ENCODE measurements at regions not wholly inside any gene's neighbourhood (a gene's known extent, or its start where the extent isn't known, plus 50 kb on each side); places are given as distances from the start of the nearest gene placed in this dataset.

DNA sequence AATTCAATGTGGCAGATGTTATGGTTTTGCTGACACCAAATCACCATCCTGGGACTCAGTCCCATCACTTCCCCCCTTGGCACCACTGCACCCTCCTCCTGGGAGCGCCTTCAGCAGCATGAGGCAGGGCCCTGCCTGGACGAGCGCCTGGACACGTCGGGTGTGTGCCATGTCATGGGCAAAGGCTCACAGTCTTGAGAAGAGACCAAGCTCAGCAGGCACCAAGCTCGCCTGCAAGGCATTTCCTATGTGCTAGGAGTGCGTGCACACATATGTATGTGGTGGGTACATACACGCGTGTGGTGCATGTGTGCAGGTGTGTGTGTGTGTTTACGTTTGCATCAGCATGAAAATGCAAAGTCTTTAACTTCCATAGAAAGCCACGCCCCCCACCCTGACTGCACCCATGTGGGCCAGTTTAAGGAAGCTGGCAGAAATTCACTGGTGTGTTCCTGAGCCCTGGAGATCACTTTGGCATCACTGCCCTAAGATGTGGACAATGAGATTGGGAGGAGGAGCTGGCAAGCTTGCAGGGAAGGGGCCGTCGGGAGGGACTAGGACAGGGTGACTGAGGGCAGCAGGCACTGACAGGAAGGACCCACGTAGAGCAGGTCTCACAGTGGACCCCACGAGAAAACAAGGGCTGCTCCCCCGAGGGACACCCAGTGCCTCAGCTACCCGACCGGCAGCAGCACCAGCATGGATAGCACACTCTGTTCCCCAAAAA is 169.9 kb upstream of the PPP2R2D start:
- no peak for DNase-seq (ENCODE audit: low read depth)
- ChIA-PET POLR2A (no interaction called here), CTCF (no interaction called here)
- no peaks in the 10 kb centered on the region for H3K27me3 ChIP-seq (ENCODE audit: control insufficient read depth, insufficient read depth, low read length)
- TF ChIP-seq, protein P1, sequence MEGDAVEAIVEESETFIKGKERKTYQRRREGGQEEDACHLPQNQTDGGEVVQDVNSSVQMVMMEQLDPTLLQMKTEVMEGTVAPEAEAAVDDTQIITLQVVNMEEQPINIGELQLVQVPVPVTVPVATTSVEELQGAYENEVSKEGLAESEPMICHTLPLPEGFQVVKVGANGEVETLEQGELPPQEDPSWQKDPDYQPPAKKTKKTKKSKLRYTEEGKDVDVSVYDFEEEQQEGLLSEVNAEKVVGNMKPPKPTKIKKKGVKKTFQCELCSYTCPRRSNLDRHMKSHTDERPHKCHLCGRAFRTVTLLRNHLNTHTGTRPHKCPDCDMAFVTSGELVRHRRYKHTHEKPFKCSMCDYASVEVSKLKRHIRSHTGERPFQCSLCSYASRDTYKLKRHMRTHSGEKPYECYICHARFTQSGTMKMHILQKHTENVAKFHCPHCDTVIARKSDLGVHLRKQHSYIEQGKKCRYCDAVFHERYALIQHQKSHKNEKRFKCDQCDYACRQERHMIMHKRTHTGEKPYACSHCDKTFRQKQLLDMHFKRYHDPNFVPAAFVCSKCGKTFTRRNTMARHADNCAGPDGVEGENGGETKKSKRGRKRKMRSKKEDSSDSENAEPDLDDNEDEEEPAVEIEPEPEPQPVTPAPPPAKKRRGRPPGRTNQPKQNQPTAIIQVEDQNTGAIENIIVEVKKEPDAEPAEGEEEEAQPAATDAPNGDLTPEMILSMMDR (IDR thresholded peaks at IDR 0.05; ENCODE audit: insufficient read depth, low read depth, low read length): no peak
- H3K36me3 ChIP-seq (ENCODE audit: control insufficient read depth, insufficient read depth, low read length): no peaks in the 10 kb centered on the region
- H3K4me3 ChIP-seq (ENCODE audit: low read depth, low read length): no peak overlapping the region

DNA sequence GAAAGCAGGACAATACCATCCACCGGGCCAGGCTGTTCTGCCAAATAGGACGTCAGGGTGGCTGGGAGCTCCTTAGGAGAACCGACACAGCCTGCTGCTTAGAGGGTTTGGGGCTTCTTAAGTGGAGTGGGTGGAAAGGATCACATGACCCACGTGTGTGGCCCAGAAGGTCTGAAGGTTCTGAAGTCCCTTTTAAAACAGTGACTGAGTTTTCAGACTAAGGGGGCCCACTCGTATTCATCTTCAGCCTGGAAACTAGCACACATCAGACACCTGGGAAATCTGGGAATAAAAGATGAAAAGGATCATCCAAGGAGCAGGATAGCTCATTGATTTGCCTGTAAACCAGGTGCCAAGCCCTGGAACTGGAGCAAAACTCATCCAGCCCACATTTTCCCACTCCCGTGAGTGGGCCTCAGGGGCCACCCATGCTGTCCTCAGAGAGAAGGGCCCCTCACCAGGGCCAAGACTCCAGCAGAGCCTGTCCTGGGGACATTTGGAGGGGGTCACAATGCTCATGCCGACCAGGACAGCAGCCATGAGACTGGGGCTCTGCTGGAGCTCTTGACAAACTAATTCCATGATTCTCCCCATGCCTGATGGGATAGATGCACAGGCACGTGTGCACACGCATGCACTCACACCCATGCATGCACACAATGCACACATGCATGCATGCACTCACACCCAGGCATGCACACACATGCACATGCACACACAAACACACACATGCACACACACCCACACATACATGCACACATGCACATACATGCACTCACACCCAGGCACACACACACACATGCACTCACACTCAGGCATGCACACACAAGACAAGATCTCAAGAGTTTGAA is 168.8 kb upstream of the PPP2R2D start:
- Histone ChIP-seq H3K4me3 (ENCODE audit: low read depth, low read length) (no peak overlapping the region), H3K27me3 (ENCODE audit: control insufficient read depth, insufficient read depth, low read length) (no peaks in the 10 kb centered on the region), H3K36me3 (ENCODE audit: control insufficient read depth, insufficient read depth, low read length) (no peaks in the 10 kb centered on the region)
- ChIA-PET CTCF (no interaction called here), POLR2A (no interaction called here)
- DNase-seq (ENCODE audit: low read depth): no peak
- TF ChIP-seq, protein P1 (IDR thresholded peaks at IDR 0.05; ENCODE audit: insufficient read depth, low read depth, low read length): no peak

DNA sequence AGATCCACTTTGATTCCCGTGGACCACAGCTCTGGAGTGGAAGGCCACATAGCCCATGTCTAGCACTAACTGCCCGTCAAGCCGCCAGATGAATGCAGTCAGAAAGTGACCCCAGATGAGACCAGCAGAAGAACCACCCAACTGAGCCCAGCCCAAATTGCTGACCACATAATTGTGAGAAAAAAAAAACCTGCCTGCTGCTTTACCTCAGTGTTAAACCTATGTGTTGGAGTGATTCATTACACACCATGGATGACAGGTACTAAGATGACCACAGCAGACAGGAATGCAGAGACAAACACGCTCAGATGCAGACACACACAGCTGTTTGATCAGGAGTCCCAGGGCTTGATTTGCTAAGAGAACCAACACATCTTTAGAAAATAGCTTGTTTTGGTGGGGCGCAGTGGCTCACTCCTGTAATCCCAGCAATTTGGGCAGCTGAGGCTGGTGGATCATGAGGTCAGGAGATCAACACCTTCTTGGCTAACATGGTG is 168.1 kb upstream of the PPP2R2D start:
- ChIA-PET POLR2A (no interaction called here), CTCF (no interaction called here)
- Histone ChIP-seq H3K4me3 (ENCODE audit: low read depth, low read length) (no peak overlapping the region), H3K27me3 (ENCODE audit: control insufficient read depth, insufficient read depth, low read length) (no peaks in the 10 kb centered on the region), H3K36me3 (ENCODE audit: control insufficient read depth, insufficient read depth, low read length) (no peaks in the 10 kb centered on the region)
- TF ChIP-seq, protein P1 (IDR thresholded peaks at IDR 0.05; ENCODE audit: insufficient read depth, low read depth, low read length): no peak
- no peak for DNase-seq (ENCODE audit: low read depth)

DNA sequence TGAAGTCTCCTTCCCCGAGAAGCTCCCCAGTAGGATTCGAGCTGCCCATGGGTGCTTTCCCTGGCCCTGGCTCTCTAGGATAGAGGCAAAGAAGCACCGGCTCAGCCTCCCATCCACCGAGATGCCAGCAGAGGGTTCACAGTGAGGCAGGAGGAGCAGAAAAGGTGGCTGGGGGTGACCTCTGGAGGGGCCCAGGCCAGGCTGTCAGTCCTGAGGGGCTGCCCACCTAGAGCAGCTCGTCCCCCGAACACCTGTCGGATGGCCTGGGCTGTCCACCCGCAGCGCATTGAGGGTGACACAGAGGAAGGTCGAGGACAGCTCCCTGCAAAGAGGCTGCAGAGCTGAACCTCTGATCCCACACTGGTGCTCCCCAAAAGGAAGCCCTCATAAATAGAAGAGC is 167.2 kb upstream of the PPP2R2D start:
- CTCF ChIA-PET: no interaction called here
- POLR2A ChIA-PET: no interaction called here
- Histone ChIP-seq H3K36me3 (ENCODE audit: control insufficient read depth, insufficient read depth, low read length) (no peaks in the 10 kb centered on the region), H3K4me3 (ENCODE audit: low read depth, low read length) (no peak overlapping the region), H3K27me3 (ENCODE audit: control insufficient read depth, insufficient read depth, low read length) (no peaks in the 10 kb centered on the region)
- DNase-seq (ENCODE audit: low read depth): no peak
- TF ChIP-seq, protein P1 (IDR thresholded peaks at IDR 0.05; ENCODE audit: insufficient read depth, low read depth, low read length): no peak

DNA sequence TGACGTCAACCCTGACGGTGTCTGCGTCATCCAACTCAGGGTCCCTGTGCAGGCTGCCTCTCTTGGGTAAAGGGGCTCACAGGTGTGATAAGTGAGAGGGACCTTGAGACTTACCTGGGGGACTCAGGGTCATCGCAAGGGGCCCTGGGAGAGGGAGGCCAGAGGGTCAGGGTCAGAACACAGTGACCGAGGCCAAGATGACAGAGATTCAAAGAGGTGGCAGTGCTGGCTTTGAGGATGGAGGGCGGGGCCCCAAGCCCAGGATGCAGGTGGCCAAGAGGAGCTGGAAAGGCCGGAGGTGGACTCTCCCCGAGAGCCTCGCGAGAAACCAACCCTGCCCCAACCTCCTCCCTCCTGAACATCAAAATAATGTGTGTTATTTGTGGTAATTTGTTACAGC is 165.2 kb upstream of the PPP2R2D start:
- Histone ChIP-seq H3K36me3 (ENCODE audit: control insufficient read depth, insufficient read depth, low read length) (no peaks in the 10 kb centered on the region), H3K27me3 (ENCODE audit: control insufficient read depth, insufficient read depth, low read length) (no peaks in the 10 kb centered on the region), H3K4me3 (ENCODE audit: low read depth, low read length) (no peak overlapping the region)
- ChIA-PET POLR2A (no interaction called here), CTCF (no interaction called here)
- no peak for DNase-seq (ENCODE audit: low read depth)
- TF ChIP-seq, protein P1 (IDR thresholded peaks at IDR 0.05; ENCODE audit: insufficient read depth, low read depth, low read length): no peak
